Cardiac fibroblast (primary cell): ENCODE measurements at regions not wholly inside any gene's neighbourhood (a gene's known extent, or its start where the extent isn't known, plus 50 kb on each side); places are given as distances from the start of the nearest gene placed in this dataset.
"Not testable (repeated sequence)": the region's sequence is repeated elsewhere in the genome, so short reads cannot be mapped to it uniquely, and the experiment has no call there.

Experiments used
- DNase-seq, 2 donors: peaks; one replicate each; pipeline versions ENCODE4 v3.0.0 to v3.0.0-alpha.2; 2010; ENCODE audit warnings: low read depth in 2 of 2
- H3K4me3 ChIP-seq, 2 donors: replicated peaks in 1 of 2; 1 replicate in 1 of 2; 2 replicates in 1 of 2; pipeline ENCODE4 v1.5.1; 2011; ENCODE audit warnings: low read depth in 2 of 2, low read length in 2 of 2, mild to moderate bottlenecking in 2 of 2, moderate library complexity in 1 of 2
- TF ChIP-seq, protein P1 (sequence below): IDR thresholded peaks from one replicate; pipeline ENCODE4 v1.5.1; 2011; ENCODE audit warnings: low read depth, mild to moderate bottlenecking, low read length, inconsistent platforms

DNA sequence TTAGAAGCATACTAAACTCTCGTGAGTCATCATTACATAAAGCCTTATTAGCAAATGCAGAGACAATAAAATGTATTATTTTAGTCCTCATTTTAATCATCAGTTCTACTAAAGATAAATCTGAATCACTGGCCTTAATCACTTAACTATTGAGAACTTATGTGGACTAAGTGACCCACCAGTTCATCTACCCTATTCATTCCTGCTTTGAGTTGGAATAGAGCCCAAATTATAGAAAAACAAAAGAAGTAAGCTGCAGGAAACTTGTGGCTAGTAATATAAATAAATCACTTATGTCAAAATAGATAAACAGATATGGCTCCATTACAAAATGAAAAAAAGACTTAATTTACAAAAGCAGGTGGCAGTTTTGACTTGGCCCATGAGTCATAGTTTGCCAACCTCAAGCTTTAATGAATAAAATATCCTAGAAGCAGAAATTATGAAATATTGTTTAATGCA is 851.8 kb upstream of the CRIM1 start:
- no peak for DNase-seq
- TF ChIP-seq, protein P1, sequence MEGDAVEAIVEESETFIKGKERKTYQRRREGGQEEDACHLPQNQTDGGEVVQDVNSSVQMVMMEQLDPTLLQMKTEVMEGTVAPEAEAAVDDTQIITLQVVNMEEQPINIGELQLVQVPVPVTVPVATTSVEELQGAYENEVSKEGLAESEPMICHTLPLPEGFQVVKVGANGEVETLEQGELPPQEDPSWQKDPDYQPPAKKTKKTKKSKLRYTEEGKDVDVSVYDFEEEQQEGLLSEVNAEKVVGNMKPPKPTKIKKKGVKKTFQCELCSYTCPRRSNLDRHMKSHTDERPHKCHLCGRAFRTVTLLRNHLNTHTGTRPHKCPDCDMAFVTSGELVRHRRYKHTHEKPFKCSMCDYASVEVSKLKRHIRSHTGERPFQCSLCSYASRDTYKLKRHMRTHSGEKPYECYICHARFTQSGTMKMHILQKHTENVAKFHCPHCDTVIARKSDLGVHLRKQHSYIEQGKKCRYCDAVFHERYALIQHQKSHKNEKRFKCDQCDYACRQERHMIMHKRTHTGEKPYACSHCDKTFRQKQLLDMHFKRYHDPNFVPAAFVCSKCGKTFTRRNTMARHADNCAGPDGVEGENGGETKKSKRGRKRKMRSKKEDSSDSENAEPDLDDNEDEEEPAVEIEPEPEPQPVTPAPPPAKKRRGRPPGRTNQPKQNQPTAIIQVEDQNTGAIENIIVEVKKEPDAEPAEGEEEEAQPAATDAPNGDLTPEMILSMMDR = no peak
- H3K4me3 ChIP-seq = no peak overlapping the region

DNA sequence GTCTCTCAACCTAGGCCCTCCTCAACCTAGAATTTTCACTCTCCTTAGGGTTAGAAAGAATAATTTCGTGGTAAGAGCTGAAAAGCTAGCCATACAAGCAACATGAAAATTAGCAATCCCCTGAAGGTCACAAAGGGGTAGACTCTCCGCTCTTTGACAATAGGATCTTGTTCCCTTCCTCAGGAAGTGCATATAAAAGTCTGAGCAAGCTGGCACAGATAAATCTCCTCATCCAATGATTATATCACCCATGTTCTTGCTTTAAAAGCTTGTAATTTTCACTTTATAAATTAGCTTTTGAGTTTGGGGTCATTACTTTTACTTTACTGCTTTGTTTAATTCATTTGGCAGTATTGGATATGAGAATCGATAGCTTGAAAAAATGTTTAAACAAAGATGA is 852.3 kb upstream of the CRIM1 start:
- DNase-seq = no peak
- TF ChIP-seq, protein P1 = no peak
- no peak overlapping the region for H3K4me3 ChIP-seq

DNA sequence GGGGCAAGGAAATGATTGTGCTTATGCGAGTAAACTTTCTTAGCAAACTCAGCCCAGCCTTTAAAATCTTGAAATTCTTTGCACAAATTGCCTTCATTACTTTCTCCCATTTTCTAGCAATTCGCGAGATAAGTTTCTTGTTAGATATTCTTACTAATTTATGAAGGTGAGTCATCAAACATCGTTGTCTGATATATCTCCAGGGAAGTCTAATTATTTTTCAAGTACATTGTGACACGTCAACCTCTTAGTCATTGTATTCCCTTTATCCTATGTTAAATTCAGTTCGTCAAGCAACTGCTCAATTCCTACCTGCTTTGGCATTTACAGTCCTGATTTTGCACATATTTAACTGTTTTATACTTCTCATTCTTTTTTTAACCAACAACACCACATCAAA is 854.5 kb upstream of the CRIM1 start:
- DNase-seq = no peak
- H3K4me3 ChIP-seq = no peak overlapping the region
- TF ChIP-seq, protein P1 = no peak

DNA sequence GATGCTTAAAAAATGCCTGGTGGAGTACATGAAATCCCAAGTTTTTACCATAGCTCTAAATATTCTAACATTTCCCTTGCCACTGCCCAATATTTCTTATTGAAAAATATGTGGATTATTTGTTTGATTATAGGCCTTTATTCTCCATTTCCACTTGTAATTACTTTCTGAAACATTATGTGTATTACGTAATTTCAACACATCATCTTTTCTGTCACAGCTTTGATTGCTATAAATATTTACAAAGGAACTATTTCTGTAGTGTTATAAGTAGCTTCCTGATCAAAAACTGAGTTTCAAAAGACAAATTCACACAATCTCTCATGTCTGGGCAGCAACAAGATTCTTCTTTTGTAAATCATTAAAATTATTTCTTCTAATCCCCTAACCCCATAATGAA is 859.6 kb upstream of the CRIM1 start:
- H3K4me3 ChIP-seq = no peak overlapping the region
- TF ChIP-seq, protein P1 = no peak
- DNase-seq = no peak

DNA sequence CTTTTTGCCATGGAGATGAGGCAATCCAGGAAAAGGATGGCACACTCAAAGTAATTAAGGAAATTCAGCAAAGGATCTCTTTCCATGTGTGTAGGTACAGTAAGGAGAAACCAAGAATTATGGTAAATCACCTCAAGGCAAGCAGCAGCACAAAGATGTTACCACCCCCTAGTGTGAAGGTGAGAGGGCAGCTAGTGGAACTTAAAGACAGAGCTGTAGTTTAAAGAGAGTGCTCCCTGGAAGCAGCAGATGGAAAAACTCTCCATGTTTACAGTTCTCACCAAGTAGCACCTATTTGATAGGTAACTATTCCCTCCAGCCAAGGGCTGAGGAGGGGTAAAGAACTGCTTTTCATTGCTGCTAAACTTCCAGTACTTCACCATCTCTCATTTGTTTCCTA is 860.4 kb upstream of the CRIM1 start:
- TF ChIP-seq, protein P1 = no peak
- H3K4me3 ChIP-seq = no peak overlapping the region
- DNase-seq = no peak

DNA sequence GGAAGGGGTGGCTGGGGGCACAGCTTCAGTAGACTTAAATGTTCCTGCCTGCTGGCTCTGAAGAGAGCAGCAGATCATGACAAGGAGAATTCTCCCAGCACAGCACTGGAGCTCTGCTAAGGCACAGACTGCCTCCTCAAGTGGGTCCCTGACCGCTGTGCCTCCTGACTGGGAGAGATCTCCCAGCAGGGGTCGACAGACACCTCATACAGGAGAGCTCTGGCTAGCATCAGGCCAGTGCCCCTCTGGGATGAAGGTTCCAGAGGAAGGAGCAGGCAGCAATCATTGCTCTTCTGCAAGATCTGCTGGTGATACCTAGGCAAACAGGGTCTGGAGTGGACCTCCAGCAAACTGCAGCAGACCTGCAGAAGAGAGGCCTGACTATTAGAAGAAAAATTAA is 877.5 kb upstream of the CRIM1 start:
- not testable (repeated sequence) for DNase-seq, H3K4me3 ChIP-seq

DNA sequence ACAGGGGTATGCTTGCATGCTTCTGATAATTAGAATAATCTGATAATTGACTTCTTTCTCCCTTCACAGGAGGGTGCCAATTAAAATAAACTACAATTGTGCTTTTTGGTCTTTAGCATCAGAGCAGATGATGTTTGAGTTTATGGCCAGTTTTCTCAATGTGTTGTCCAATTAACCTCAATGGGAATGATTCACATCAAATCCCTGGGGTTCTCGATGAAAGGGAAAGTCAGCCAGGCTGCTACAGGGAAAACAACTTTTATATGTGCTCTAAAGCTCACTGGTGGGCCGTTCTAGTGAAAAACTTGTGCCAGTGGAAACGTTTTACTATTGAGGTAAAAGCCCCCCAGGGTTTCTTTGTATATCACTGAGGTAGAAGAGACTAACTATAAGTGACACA is 887.3 kb upstream of the CRIM1 start:
- H3K4me3 ChIP-seq = no peak overlapping the region
- TF ChIP-seq, protein P1 = no peak
- no peak for DNase-seq
